ENCODE measurements at regions not wholly inside any gene's neighbourhood (a gene's known extent, or its start where the extent isn't known, plus 50 kb on each side); places are given as distances from the start of the nearest gene placed in this dataset.

- TF ChIP-seq CTCF (conservative IDR thresholded peaks at IDR 0.05; ENCODE audit: low read length): no peak
- no peak for TF ChIP-seq EZH2phosphoT487 (IDR thresholded peaks at IDR 0.05; ENCODE audit: borderline replicate concordance)
Measured at GRCh38 chr5:39478863-39479262, 54.1 kb upstream of the DAB2 start.

All from Loucy (cell line).